CD4-positive, alpha-beta T cell treated with Interleukin-15 for 4 hours (primary cell): ENCODE measurements at regions not wholly inside any gene's neighbourhood (a gene's known extent, or its start where the extent isn't known, plus 50 kb on each side); places are given as distances from the start of the nearest gene placed in this dataset.

Experiments
- DNase-seq: peaks from one replicate; pipeline ENCODE4 v3.0.0-alpha.2; 2020; ENCODE audit warnings: low spot score

DNA sequence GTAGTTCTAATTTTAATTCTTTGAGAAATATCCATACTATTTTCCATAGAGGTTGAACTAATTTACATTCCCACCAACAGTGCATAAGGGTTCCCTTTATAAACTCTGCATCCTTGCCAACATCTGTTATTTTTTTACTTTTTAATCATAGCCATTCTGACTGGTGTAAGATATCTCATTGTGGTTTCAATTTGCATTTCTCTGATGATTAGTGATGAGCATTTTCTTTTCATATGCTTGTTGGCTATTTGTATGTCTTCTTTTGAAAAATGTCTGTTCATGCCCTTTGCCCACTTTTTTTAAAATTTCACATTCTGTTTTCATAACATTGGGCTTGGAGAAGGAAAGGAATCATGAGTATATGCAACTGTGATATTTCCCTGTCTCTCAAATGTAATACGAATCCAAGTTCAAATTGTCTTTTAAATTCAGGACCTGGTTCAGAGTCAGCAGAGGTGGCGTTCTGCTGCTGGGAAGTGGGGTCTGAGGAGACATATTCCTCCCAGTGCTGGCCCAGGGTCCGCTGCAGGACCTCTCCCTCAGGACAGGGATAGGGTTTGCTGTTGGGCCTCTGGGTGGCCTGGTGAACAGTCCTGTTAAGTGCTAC is 81.2 kb upstream of the ETV6 start:
- no peak for DNase-seq

DNA sequence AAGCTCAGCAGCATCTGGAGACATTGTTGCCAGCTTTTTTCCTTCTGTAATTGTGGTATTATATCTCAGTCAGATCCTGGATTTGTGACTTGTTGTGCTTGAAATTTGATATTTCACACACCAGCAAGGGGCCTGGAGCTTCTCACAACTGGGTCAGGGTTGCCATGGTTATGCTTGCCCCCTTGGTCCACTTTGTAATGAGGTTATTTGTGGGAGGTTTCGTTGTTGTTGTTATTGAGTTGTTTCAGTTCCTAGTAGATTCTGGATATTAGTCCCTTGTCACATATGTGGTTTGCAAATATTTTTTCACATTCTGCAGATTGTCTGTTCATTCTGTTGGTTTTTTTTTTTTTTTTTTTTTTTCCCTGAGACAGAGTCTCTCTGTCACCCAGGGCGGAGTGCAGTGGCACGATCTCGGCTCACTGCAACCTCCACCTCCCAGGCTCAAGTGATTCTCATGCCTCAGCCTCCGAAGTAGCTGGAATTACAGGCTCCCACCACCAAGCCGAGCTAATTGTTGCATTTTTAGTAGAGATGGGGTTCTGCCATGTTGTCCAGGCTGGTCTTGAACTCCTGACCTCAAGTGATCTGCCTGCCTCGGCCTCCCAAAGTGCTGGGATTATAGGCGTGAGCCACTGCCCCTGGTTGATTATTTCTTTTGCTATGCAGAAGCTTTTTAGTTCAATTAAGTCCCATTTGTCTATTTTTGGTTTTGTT is 80.6 kb upstream of the ETV6 start:
- DNase-seq: no peak

DNA sequence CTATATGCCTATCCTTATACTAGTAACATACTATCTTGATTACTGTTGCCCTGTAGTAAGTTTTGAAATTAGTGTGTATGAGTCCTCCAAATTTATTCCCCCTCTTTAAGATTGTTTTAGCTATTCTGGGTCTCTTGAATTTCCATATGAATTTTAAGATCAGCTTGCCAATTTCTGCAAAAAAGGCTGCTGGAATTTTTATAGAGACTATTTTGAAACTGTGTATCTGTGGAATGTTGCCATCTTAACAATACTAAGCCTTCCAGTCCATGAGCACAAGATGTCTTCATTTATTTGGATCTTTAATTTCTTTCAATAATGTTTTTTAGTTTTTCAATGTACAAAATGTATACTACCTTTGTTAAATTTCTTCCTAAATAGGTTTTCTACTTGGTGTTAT is 79.8 kb upstream of the ETV6 start:
- DNase-seq: no peak

DNA sequence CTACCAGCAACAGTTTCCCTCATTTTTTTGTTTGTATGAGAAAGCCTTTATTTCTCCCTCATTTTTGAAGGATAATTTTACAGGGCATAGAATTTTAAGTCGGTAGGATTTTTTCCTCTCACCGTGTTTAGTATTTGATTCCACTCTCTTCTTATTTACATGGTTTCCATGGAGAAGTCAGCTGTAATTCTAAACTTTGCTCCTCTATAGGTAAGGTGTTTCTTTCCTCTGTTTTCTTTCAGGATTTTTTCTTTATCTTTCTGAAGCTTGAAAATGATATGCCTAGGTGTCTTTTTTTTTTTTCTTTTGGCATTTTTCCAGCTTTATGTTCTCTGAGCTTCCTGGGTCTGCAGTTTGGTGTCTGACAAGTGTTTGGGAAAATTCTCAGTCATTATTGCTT is 75.6 kb upstream of the ETV6 start:
- DNase-seq: no peak

DNA sequence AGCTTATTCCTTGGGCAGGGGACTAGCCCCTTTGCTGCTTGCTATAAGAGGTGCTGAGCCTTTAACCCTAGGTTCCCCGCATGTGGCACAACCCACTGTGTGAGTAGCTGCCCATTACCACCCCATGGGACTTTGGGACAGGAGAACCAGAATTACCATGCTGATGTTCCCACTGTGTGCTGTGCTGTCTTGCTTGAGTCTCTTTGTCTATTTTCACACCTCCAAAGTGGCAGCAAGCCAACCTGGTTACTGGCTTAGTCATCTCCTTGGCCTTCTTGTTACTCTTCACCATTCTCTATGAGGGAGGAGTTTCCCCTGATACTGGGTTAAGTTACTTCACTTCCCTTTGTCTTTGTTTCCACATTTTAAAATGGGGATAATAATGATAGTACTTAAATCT is 73.4 kb upstream of the ETV6 start:
- peak; percentile 14 for DNase-seq

DNA sequence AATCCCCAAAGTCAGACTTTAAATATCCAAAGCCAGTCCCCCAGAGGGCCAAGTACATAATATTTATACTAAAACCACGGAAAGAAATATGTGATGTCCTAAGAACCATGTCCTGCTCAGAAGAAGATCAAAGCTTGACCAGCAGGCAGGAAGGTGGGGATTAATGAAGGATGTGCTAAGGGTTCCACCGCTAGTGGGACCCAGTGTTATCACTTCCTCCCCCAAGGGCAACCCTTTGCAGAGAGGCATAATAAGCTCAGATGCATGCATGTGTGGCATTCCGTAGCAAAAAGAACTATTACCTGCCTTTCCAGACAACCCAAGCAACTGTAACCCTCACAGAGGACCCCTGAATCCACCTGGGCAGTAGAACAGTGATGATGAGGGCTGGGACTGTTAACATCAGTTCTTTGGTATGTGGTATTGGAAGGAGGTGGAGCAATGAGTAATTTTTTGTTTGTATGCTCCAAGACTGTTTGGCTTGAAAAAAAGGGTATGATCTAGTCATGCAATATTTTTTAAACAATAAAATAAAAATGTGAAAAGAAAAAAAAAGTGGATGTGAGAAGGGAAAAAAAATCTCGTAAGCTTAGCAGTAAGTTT is 71.7 kb upstream of the ETV6 start:
- no peak for DNase-seq

DNA sequence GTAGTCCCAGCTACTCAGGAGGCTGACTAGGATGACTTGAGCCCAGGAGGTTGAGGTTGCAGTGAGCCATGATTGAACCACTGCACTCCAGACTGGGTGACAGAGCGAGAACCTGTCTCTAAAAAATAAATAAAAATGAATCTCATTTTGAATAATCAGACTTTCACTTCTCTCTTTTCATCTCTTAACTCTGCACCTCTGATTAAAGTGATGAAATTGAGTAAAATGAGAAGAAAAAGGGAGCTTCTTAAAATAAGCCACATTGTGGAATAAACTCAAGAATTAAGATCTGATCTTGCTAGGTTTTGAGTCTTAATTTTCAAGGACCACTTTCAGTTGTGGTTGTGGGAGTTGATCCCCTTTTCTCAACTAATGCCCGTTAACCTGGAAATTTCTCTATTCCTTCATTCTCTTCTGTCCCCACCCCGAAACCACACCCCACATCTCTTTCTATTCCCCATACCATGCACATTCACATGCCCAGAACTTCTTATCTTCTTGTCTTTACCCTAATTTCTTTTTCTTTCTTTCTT is 70.9 kb upstream of the ETV6 start:
- DNase-seq: no peak

DNA sequence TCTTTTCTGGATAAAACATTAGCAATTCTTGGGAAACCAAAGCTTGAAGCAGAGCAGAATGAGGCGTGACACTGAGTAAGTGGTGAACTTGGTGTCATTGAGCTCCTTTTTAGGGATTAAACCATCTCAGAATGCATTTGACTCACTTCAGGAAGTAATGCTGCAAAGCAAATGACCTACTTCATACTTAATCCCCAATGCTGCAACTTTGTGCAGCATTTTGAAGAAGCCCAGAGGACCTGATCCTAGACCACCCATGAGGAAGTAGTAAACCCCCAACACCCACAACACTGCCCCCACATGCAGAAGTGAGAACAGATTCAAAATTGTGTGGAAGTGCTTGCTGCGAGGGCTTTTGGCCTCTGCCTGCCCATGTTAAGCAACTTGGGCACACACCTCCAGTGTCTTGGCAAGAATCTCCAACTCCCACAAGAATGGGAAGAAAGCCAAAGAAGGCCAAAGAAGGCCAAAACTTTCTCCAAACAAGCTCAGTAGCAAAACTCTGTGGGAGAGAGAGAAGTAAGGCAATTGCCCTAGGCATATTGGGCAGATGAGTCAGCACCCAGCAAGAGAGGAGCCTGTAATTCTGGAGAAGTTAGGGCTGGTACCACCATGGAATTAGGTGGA is 69.2 kb upstream of the ETV6 start:
- no peak for DNase-seq

DNA sequence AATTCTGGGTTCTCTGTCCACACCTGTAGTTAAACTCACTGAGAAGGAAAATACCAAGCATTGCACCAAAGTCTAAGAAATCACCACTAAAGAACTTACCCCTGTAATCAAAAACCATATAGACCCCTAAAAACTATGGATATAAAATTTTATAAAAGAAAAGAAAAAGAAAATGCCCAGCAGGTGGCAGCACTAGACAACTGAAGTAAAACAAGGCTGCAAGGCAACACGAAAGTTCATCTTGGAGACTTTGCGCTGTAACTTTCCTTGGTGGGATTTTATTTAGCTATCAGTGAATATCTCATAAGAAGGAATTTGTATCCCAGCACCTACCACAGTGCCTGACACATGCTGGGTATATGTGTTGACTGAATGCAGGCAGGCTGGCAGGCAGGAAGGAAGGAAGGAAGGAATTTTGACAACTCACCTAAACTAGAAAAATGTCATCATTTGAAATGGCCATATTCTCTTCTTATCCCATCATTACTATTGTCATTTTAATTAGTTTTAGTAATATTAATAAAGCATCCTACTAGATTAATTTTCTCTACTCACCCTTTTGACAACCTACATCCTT is 68.2 kb upstream of the ETV6 start:
- DNase-seq: peak; percentile 73

DNA sequence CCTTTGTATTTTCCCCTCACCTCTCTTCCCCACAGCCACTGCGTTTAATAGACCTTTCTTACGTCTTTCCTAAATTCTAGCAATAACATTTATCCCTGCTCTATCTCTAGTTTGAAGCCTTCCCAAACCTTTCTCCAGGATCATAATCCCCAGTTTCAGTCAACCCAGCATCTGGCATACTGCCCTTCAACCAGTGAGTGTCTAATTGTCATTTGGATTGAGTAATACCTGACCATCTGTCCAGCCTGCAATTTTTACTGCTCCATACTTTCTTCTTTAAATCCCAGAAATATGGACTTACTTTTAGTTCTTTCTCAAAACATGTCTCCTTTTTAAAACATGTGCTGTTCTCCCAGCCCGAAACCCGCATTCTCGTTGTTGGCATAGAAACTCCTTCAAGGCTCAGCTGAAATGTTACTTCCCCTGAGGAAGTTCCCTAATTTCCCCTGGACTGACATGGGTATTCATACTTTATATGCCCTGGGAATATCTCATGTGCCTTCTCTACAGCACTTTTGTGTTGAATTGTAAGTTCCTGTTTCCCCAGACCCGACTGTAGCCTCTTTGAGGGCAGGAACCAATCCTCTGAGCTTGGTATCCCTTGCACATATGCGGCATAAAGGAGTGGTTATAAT is 65.1 kb upstream of the ETV6 start:
- no peak for DNase-seq

DNA sequence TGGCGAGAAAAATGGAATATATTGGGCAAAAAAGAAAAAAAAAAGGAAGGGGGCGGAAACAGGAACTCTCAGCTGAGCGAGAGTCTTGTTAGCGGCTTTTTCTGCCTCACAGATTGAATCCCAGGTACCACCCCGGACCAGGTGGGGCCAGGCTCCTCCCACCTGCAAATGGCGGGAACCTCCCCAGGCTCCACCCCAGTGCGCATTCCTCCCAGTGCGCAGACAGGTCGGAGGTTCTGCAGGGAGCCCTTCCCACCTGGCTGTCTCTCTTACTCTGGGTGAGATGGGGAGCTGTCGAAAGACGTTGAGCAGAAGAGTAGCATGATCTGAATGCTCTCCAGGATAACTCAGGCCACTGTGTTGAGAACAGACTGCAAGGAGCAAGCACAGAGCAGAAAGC is 57.0 kb upstream of the ETV6 start:
- no peak for DNase-seq

DNA sequence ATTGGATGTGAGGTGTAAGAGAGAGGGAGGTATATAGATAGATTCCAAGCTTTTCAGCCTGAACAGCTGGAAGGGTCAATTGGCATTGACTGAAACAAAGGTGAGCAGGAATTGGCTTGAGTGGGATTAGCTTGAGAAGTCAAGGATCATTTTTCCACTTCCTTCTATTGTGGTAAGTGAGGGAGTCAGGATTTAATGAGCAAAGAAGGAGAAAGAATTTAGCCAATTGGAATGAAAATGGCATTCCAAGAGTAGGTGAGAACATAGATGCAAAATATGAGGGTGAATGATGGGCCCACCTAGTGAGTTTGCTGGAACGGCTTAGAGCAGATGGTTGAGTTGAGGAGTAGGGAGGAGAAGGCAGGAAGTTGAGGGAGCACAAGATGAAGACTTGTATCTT is 56.5 kb upstream of the ETV6 start:
- no peak for DNase-seq

DNA sequence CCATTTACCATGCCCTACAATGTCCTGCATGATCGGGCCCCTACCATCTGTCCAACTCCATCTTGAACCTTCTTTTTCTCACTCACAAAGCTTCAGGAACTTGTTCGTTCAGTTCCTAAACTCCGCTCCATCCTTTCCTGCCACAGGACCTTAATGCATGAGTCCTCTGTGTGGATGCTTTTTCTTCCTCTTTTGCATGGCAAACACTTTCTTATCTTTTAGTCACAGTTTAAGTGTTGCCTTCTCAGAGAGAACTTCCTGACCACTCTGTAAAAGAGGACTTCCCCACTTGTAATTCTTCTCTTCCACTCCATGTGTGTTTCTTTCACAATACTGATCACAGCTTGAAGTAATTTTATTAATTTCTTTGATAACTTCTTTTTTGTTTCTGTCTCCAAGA is 54.4 kb upstream of the ETV6 start:
- no peak for DNase-seq

DNA sequence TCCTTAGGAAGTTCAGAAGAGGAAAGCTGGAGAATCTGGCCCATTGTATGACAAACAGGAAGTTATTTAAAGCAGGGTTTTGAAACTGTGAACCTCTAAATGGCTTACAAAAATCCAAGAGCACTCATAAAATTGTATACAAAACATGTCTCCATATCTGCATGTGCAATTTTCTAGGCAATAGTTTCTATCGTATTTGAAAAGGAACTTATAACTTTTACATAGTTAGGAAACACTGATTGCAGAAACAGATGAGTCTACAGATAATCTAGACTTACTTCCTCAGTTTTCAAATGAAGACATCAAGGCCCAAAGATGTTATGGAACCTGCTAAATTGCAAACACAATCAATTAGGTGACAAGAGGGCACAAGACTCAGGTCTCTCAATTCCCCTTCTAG is 53.3 kb upstream of the ETV6 start:
- no peak for DNase-seq

DNA sequence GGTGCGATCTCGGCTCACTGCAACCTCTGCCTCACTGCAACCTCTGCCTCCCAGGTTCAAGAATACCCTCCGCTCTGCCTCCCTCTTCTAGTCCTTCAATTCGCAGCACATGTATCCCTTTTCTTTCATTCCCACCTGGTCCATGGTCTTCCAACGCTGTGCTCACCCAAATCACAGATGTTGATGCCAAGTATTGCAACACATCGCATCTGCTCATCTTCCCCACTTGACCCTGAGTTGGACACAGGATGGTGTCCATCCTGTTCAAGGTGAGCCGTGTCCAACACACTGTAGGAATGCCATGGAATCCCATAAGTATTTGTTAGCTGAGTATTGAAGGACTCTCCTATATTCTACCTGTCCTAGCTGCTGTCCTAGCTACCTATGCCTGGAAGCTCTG is 50.6 kb upstream of the ETV6 start:
- DNase-seq: no peak
